Peyer's patch (tissue), 4 donors: ENCODE measurements at regions not wholly inside any gene's neighbourhood (a gene's known extent, or its start where the extent isn't known, plus 50 kb on each side); places are given as distances from the start of the nearest gene placed in this dataset.

Experiments used
- POLR2A ChIP-seq, 2 donors: fragments of 450-650 bp; IDR thresholded peaks; one replicate each; pipeline ENCODE4 v1.5.1; 2017; ENCODE audit warnings: antibody characterized with exemption in 2 of 2, mild to moderate bottlenecking in 2 of 2, moderate library complexity in 2 of 2
- TF ChIP-seq, protein P1 (sequence below), 6 experiments: fragments of 450-650 bp in 4 of 6; fragments of 200-600 bp in 2 of 6; sonication (generic) in 1 of 6; IDR thresholded peaks; one replicate each; pipeline ENCODE4 v1.5.1; 2017 to 2019; ENCODE audit warnings: antibody characterized with exemption in 6 of 6, mild to moderate bottlenecking in 3 of 6, moderate library complexity in 1 of 6

DNA sequence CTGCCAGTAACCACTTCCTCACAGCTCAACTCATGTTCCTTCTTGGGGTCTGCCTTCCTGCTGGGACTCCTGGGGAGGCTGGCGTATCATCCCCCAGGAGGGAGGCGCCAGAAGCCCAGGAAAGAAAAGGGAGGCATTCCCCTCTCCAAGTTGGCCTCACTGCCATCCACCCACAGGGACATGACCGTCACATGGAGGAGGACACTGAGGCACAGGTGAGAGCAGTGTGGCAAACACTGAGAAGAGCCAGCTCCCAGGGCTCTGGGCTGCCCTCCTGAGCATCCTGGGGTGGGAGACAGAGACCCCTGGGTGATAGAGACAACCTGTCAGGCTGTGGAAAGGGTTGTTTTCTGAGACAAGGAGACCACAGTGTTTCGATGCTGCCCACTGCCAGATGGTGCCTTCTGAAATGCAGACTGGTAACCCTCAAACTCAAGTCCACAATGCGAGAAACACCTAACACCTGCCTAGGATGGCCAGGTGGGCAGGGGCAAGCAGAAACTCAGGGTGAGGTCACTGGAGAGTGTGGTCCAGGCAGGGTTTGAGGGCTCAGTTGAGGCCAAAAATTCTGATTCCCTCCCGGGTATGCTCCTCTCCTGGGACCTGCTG lies 1722.1 kb downstream of the TP53TG3F start:
- TF ChIP-seq, protein P1, sequence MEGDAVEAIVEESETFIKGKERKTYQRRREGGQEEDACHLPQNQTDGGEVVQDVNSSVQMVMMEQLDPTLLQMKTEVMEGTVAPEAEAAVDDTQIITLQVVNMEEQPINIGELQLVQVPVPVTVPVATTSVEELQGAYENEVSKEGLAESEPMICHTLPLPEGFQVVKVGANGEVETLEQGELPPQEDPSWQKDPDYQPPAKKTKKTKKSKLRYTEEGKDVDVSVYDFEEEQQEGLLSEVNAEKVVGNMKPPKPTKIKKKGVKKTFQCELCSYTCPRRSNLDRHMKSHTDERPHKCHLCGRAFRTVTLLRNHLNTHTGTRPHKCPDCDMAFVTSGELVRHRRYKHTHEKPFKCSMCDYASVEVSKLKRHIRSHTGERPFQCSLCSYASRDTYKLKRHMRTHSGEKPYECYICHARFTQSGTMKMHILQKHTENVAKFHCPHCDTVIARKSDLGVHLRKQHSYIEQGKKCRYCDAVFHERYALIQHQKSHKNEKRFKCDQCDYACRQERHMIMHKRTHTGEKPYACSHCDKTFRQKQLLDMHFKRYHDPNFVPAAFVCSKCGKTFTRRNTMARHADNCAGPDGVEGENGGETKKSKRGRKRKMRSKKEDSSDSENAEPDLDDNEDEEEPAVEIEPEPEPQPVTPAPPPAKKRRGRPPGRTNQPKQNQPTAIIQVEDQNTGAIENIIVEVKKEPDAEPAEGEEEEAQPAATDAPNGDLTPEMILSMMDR (IDR thresholded peaks at IDR 0.05), result no peak
- TF ChIP-seq POLR2A (IDR thresholded peaks at IDR 0.05), result no peak
